ENCODE measurements at regions not wholly inside any gene's neighbourhood (a gene's known extent, or its start where the extent isn't known, plus 50 kb on each side); places are given as distances from the start of the nearest gene placed in this dataset.

DNA sequence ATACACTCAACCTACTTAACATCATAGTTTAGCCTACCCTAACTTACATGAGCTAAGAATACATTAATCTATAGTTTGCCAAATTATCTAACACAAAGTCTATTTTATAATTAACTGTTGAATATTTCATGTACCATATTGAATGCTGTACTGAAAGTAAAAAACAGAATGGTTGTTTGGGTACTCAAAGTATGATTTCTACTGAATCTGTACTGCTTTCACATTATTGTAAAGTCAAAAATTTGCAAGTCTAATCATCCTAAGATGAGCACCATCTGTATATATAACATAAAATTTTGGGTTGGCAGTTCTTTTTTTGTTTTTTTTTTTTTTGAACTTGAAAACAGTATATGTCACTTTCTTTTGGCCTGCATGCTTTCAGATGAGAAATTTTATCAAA is 1212.6 kb downstream of the SLITRK5 start:
- TF ChIP-seq GATA2 (IDR thresholded peaks at IDR 0.05; ENCODE audit: low read depth, low read length) (no peak), GATA3 (IDR thresholded peaks at IDR 0.05; ENCODE audit: low read depth, low read length) (no peak)

Measured in SH-SY5Y (cell line).